ENCODE measurements at regions not wholly inside any gene's neighbourhood (a gene's known extent, or its start where the extent isn't known, plus 50 kb on each side); places are given as distances from the start of the nearest gene placed in this dataset.

GRCh38 chr10:46218921-46219320 is 67.9 kb upstream of the ANTXRL start:
- TF ChIP-seq PRDM15 (CRISPR knock-in tag; IDR thresholded peaks at IDR 0.05) (no peak), RAD51 (IDR thresholded peaks at IDR 0.05) (no peak), CTCF (IDR thresholded peaks at IDR 0.05 in 2 of 3, conservative IDR thresholded peaks at IDR 0.05 in 1 of 3; ENCODE audit: control insufficient read depth in 2 of 3, extremely low read depth in 1 of 3, insufficient read depth in 1 of 3, low read depth in 3 of 3, low read length in 3 of 3) (no peak), SIN3A (IDR thresholded peaks at IDR 0.05; ENCODE audit: low read depth, low read length) (no peak), RBBP5 (conservative IDR thresholded peaks at IDR 0.05) (no peak), CREM (IDR thresholded peaks at IDR 0.05; ENCODE audit: low read depth) (no peak), RFX5 (IDR thresholded peaks at IDR 0.05; ENCODE audit: low read depth, low read length) (no peak)
